GM23248 (cell line): ENCODE measurements at regions not wholly inside any gene's neighbourhood (a gene's known extent, or its start where the extent isn't known, plus 50 kb on each side); places are given as distances from the start of the nearest gene placed in this dataset.

Experiments used
- EZH2 ChIP-seq: fragments of 200-600 bp; sonication (generic); IDR thresholded peaks from 2 replicates; pipeline ENCODE4 v1.6.1; 2018; ENCODE audit warnings: antibody characterized with exemption, mild to moderate bottlenecking; ENCODE audit not compliant: insufficient read depth, poor library complexity, severe bottlenecking
- EZH2phosphoT487 ChIP-seq: fragments of 200-600 bp; sonication (generic); IDR thresholded peaks from 2 replicates; pipeline ENCODE4 v1.6.1; 2018; ENCODE audit warnings: antibody characterized with exemption, moderate library complexity, mild to moderate bottlenecking, low read depth; ENCODE audit not compliant: insufficient read depth

DNA sequence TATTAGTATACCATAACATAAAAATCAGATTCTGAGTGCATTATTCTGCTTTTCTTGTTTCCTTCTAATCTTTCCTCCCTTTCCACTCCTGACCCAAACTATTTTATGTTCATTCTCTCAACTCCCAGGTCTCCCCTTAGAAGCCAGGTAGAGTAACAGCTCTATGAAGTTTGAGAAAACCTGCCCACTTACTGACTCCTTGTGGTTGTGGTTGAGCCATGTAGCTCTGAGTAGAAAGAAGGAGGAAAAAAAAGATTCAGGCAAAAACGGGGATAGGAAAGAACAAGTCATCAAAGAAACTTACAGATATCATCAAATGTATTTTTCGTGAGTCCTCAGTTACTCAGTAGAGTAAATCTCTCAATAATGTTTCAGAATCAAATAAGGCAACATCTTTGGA lies 216.7 kb downstream of the PMP22 start:
- TF ChIP-seq EZH2 (no peak), EZH2phosphoT487 (no peak)
